OCI-LY1 (cell line): ENCODE measurements at regions not wholly inside any gene's neighbourhood (a gene's known extent, or its start where the extent isn't known, plus 50 kb on each side); places are given as distances from the start of the nearest gene placed in this dataset.

Experiments
- H2AFZ ChIP-seq: fragments of 200-600 bp; sonication (generic), shearing (Covaris generic); 2 replicates; pipeline ENCODE4 v1.6.0; 2014; ENCODE audit warnings: antibody characterized with exemption, mild to moderate bottlenecking, low read length
- H3F3A ChIP-seq: fragments of 200-600 bp; sonication (generic), shearing (Covaris generic); 2 replicates; pipeline ENCODE4 v1.6.0; 2014; ENCODE audit warnings: mild to moderate bottlenecking, antibody characterized with exemption, low read length, moderate library complexity; ENCODE audit not compliant: insufficient read depth
- H3K27ac ChIP-seq: fragments of 200-600 bp; sonication (generic); 2 replicates; pipeline ENCODE4 v1.5.1; 2014; ENCODE audit warnings: low read length, mixed run types, mild to moderate bottlenecking, low read depth; ENCODE audit not compliant: poor library complexity, severe bottlenecking
- H3K27me3 ChIP-seq: fragments of 200-600 bp; sonication (generic); 2 replicates; pipeline ENCODE4 v1.6.0; 2014; ENCODE audit warnings: antibody characterized with exemption, mild to moderate bottlenecking, low read length, moderate library complexity; ENCODE audit not compliant: insufficient read depth
- H3K36me3 ChIP-seq: fragments of 200-600 bp; sonication (generic); 2 replicates; pipeline ENCODE4 v1.6.1; 2014; ENCODE audit warnings: mild to moderate bottlenecking, antibody characterized with exemption, low read length, moderate library complexity, mixed read lengths; ENCODE audit not compliant: insufficient read depth
- H3K4me1 ChIP-seq: fragments of 200-600 bp; sonication (generic); 2 replicates; pipeline ENCODE4 v1.5.1; 2014; ENCODE audit warnings: mild to moderate bottlenecking, low read length, moderate library complexity; ENCODE audit not compliant: insufficient read depth, severe bottlenecking
- H3K4me2 ChIP-seq: fragments of 200-600 bp; sonication (generic), shearing (Covaris generic); 2 replicates; pipeline ENCODE4 v1.6.1; 2014; ENCODE audit warnings: low read length
- H3K4me3 ChIP-seq: fragments of 200-600 bp; sonication (generic); 2 replicates; pipeline ENCODE4 v1.5.1; 2014; ENCODE audit warnings: low read length, low read depth, mild to moderate bottlenecking, mixed read lengths; ENCODE audit not compliant: poor library complexity, severe bottlenecking
- H3K79me2 ChIP-seq: fragments of 200-600 bp; shearing (Covaris generic); 2 replicates; pipeline ENCODE4 v1.6.1; 2016; ENCODE audit warnings: mixed run types, low read length, mixed read lengths; ENCODE audit not compliant: insufficient read depth
- H3K9ac ChIP-seq: fragments of 200-600 bp; sonication (generic), shearing (Covaris generic); 2 replicates; pipeline ENCODE4 v1.6.1; 2014; ENCODE audit warnings: mild to moderate bottlenecking, low read length, mixed read lengths
- H3K9me2 ChIP-seq: fragments of 200-600 bp; sonication (generic), shearing (Covaris generic); 2 replicates; pipeline ENCODE4 v1.6.1; 2014; ENCODE audit warnings: low read depth, mild to moderate bottlenecking, low read length, mixed read lengths
- H3K9me3 ChIP-seq: fragments of 200-600 bp; shearing (Covaris generic); 2 replicates; pipeline ENCODE4 v1.6.1; 2014; ENCODE audit warnings: low read length, mixed read lengths
- H4K20me1 ChIP-seq: fragments of 200-600 bp; sonication (generic), shearing (Covaris generic); 2 replicates; pipeline ENCODE4 v1.6.0; 2016; ENCODE audit warnings: mild to moderate bottlenecking, low read length; ENCODE audit not compliant: insufficient read depth
- CTCF ChIP-seq: fragments of 200-600 bp; sonication (generic), shearing (Covaris generic); IDR thresholded peaks from 2 replicates; pipeline ENCODE4 v1.5.1; 2017; ENCODE audit warnings: mild to moderate bottlenecking, antibody characterized with exemption, low read length, moderate library complexity, mixed read lengths
- EZH2 ChIP-seq: fragments of 200-600 bp; sonication (generic), shearing (Covaris generic); IDR thresholded peaks from 2 replicates; pipeline ENCODE4 v1.8.0; 2017; ENCODE audit warnings: borderline replicate concordance, mixed run types, mild to moderate bottlenecking, antibody characterized with exemption, low read length, moderate library complexity, mixed read lengths

GRCh38 chr2:76641506-76641905, 880.7 kb downstream of the LRRTM4 start:
- Histone ChIP-seq H3K79me2 (no peaks in the 10 kb centered on the region), H3K4me2 (no peak overlapping the region), H3K27me3 (no peaks in the 10 kb centered on the region), H3K4me3 (no peak overlapping the region), H4K20me1 (no peaks in the 10 kb centered on the region), H3K9me2 (no peaks in the 10 kb centered on the region), H3F3A (no peaks in the 10 kb centered on the region), H2AFZ (no peak overlapping the region), H3K9ac (no peak overlapping the region), H3K4me1 (no peaks in the 10 kb centered on the region), H3K27ac (no peak overlapping the region), H3K36me3 (no peaks in the 10 kb centered on the region), H3K9me3 (no peaks in the 10 kb centered on the region)
- no peak for TF ChIP-seq EZH2
- no peak for TF ChIP-seq CTCF

- H3K27me3 ChIP-seq, result no peaks in the 10 kb centered on the region
- H3K9ac ChIP-seq, result no peak overlapping the region
- H3K36me3 ChIP-seq, result no peaks in the 10 kb centered on the region
- H3K4me3 ChIP-seq, result no peak overlapping the region
- H2AFZ ChIP-seq, result no peak overlapping the region
- no peaks in the 10 kb centered on the region for H3K9me2 ChIP-seq
- no peak overlapping the region for H3K27ac ChIP-seq
- no peaks in the 10 kb centered on the region for H3K4me1 ChIP-seq
- H3K4me2 ChIP-seq, result no peak overlapping the region
- no peak for TF ChIP-seq CTCF
- no peak for TF ChIP-seq EZH2
- H3F3A ChIP-seq, result no peaks in the 10 kb centered on the region
- no peaks in the 10 kb centered on the region for H4K20me1 ChIP-seq
- H3K9me3 ChIP-seq, result no peaks in the 10 kb centered on the region
- no peaks in the 10 kb centered on the region for H3K79me2 ChIP-seq
Observed at GRCh38 chr2:76640905-76641304, 881.3 kb downstream of the LRRTM4 start.

GRCh38 chr2:76639171-76639680, 883.0 kb downstream of the LRRTM4 start:
- Histone ChIP-seq H3K9me3 (no peaks in the 10 kb centered on the region), H4K20me1 (no peaks in the 10 kb centered on the region), H3K4me2 (no peak overlapping the region), H3K27me3 (no peaks in the 10 kb centered on the region), H3K79me2 (no peaks in the 10 kb centered on the region), H3F3A (no peaks in the 10 kb centered on the region), H3K4me1 (no peaks in the 10 kb centered on the region), H3K36me3 (no peaks in the 10 kb centered on the region), H3K9ac (no peak overlapping the region), H3K27ac (no peak overlapping the region), H3K4me3 (no peak overlapping the region), H3K9me2 (no peaks in the 10 kb centered on the region), H2AFZ (no peak overlapping the region)
- TF ChIP-seq CTCF (no peak), EZH2 (no peak)
